CD14-positive monocyte (primary cell): ENCODE measurements at regions not wholly inside any gene's neighbourhood (a gene's known extent, or its start where the extent isn't known, plus 50 kb on each side); places are given as distances from the start of the nearest gene placed in this dataset.

Experiments
- DNase-seq, 3 donors: peaks; one replicate each; pipeline ENCODE4 v3.0.0-alpha.2; 2011 to 2022
- H2AFZ ChIP-seq: 2 replicates; pipeline ENCODE4 v1.6.0; 2012; ENCODE audit warnings: mild to moderate bottlenecking, low read depth, low read length, inconsistent platforms; ENCODE audit not compliant: insufficient read depth, poor library complexity, severe bottlenecking
- H3K27ac ChIP-seq, 2 donors: 1 replicate in 1 of 2; 2 replicates in 1 of 2; pipeline ENCODE4 v1.5.1; 2012 to 2013; ENCODE audit warnings: low read length in 2 of 2, control low read depth in 1 of 2, inconsistent platforms in 1 of 2, low read depth in 1 of 2, mild to moderate bottlenecking in 1 of 2
- H3K27me3 ChIP-seq, 2 donors: one replicate each; pipeline versions ENCODE4 v1.6.0 to v1.6.1; 2011 to 2013; ENCODE audit warnings: low read length in 2 of 2; ENCODE audit not compliant: control insufficient read depth in 2 of 2, insufficient read depth in 2 of 2
- H3K36me3 ChIP-seq, 2 donors: replicated peaks in 1 of 2; 1 replicate in 1 of 2; 2 replicates in 1 of 2; pipeline versions ENCODE4 v1.5.1 to v1.6.1; 2012 to 2013; ENCODE audit warnings: low read length in 2 of 2, control low read depth in 1 of 2, inconsistent platforms in 1 of 2, mild to moderate bottlenecking in 1 of 2; ENCODE audit not compliant: insufficient read depth in 2 of 2, control insufficient read depth in 1 of 2
- H3K4me1 ChIP-seq, 2 donors: 1 replicate in 1 of 2; 2 replicates in 1 of 2; pipeline versions ENCODE4 v1.5.1 to v1.6.1; 2012 to 2013; ENCODE audit warnings: low read length in 2 of 2, control low read depth in 1 of 2, inconsistent platforms in 1 of 2, mild to moderate bottlenecking in 1 of 2, moderate library complexity in 1 of 2; ENCODE audit not compliant: insufficient read depth in 2 of 2, control insufficient read depth in 1 of 2
- H3K4me2 ChIP-seq: replicated peaks from 2 replicates; pipeline ENCODE3; 2012; ENCODE audit warnings: low read length, moderate library complexity, mild to moderate bottlenecking; ENCODE audit not compliant: poor library complexity, severe bottlenecking; ENCODE audit errors: extremely low read depth
- H3K4me3 ChIP-seq, 3 experiments: fragments of 200-600 bp in 1 of 3; sonication (generic) in 1 of 3; replicated peaks in 1 of 3; 1 replicate in 2 of 3; 2 replicates in 1 of 3; pipeline ENCODE4 v1.5.1; 2011 to 2013; ENCODE audit warnings: low read length in 3 of 3, mild to moderate bottlenecking in 3 of 3, control low read depth in 2 of 3, low read depth in 2 of 3, inconsistent platforms in 1 of 3, moderate library complexity in 1 of 3
- H3K79me2 ChIP-seq: 2 replicates; pipeline ENCODE4 v1.6.0; 2012; ENCODE audit warnings: mild to moderate bottlenecking, control low read depth, inconsistent platforms, low read length, moderate library complexity; ENCODE audit not compliant: insufficient read depth
- H3K9ac ChIP-seq: 2 replicates; pipeline ENCODE4 v1.6.0; 2017; ENCODE audit warnings: low read length, mild to moderate bottlenecking; ENCODE audit not compliant: insufficient read depth, poor library complexity, severe bottlenecking
- H3K9me3 ChIP-seq, 2 donors: replicated peaks in 1 of 2; 1 replicate in 1 of 2; 2 replicates in 1 of 2; pipeline versions ENCODE4 v1.5.1 to v1.6.1; 2012 to 2013; ENCODE audit warnings: low read length in 2 of 2, control low read depth in 1 of 2; ENCODE audit not compliant: control insufficient read depth in 1 of 2, insufficient read depth in 1 of 2
- H4K20me1 ChIP-seq: 2 replicates; pipeline ENCODE4 v1.6.0; 2012; ENCODE audit warnings: mild to moderate bottlenecking, low read length, control low read depth, moderate library complexity; ENCODE audit not compliant: insufficient read depth
- H3K27ac Mint-ChIP-seq, 7 donors: one replicate each; pipeline ENCODE4 v1.8.0; 2020; ENCODE audit warnings: mild to moderate bottlenecking in 7 of 7, mixed read lengths in 7 of 7, moderate library complexity in 6 of 7, inconsistent platforms in 2 of 7
- H3K27me3 Mint-ChIP-seq, 3 donors: one replicate each; pipeline ENCODE4 v1.8.0; 2021 to 2022; ENCODE audit warnings: low read depth in 3 of 3, mild to moderate bottlenecking in 3 of 3, mixed read lengths in 3 of 3, moderate library complexity in 3 of 3, inconsistent platforms in 1 of 3
- H3K36me3 Mint-ChIP-seq, 2 donors: one replicate each; pipeline ENCODE4 v1.8.0; 2020; ENCODE audit warnings: mixed read lengths in 2 of 2, inconsistent platforms in 1 of 2, mild to moderate bottlenecking in 1 of 2
- H3K4me1 Mint-ChIP-seq: one replicate; pipeline ENCODE4 v1.8.0; 2020; ENCODE audit warnings: mild to moderate bottlenecking, mixed read lengths
- H3K4me3 Mint-ChIP-seq, 2 donors: one replicate each; pipeline ENCODE4 v1.8.0; 2020; ENCODE audit warnings: mild to moderate bottlenecking in 2 of 2, mixed read lengths in 2 of 2, moderate library complexity in 1 of 2
- H3K9me3 Mint-ChIP-seq, 7 donors: one replicate each; pipeline ENCODE4 v1.8.0; 2020 to 2022; ENCODE audit warnings: mixed read lengths in 7 of 7, mild to moderate bottlenecking in 6 of 7, moderate library complexity in 6 of 7, inconsistent platforms in 2 of 7
- WGBS: methylation state at CpG from one replicate; pipeline ENCODE4 v1.1.5; 2013; ENCODE audit warnings: missing lambda C conversion rate; ENCODE audit not compliant: insufficient coverage; 5-methylcytosine and 5-hydroxymethylcytosine counted together
- intact Hi-C, 2 donors: fragments of 100-400 bp; cut with micrococcal nuclease; formaldehyde crosslinking; loops; one replicate each; pipeline versions ENCODE4 v1.15.0 to v1.15.1; 2023
- TF ChIP-seq, protein P1 (sequence below): fragments of 200-600 bp; IDR thresholded peaks from one replicate; pipeline ENCODE4 v1.8.0; 2022; ENCODE audit warnings: antibody characterized with exemption, mild to moderate bottlenecking

DNA sequence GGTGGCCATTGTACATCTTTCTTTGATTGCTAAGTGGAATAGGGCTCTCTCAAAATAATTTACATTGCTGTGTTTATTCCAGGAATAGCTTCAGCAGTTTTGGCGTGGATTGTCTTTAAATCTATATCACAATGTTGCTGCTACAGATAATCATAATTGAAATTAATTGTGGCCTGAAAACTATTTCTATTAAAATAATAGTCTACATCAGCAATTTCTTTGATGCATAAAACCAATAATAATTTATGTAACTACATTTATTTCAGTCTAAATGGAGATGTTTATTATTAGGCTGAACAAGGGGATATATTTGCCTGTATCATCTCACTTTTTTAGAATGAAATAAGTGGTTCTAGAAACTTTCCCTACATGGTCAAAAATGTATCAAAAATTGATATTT, 456.0 kb upstream of the CTNND2 start:
- H3K36me3 Mint-ChIP-seq: no peaks in the 10 kb centered on the region
- no peak overlapping the region for H3K27ac Mint-ChIP-seq
- no peaks in the 10 kb centered on the region for H4K20me1 ChIP-seq
- H3K4me1 Mint-ChIP-seq: no peaks in the 10 kb centered on the region
- TF ChIP-seq, protein P1, sequence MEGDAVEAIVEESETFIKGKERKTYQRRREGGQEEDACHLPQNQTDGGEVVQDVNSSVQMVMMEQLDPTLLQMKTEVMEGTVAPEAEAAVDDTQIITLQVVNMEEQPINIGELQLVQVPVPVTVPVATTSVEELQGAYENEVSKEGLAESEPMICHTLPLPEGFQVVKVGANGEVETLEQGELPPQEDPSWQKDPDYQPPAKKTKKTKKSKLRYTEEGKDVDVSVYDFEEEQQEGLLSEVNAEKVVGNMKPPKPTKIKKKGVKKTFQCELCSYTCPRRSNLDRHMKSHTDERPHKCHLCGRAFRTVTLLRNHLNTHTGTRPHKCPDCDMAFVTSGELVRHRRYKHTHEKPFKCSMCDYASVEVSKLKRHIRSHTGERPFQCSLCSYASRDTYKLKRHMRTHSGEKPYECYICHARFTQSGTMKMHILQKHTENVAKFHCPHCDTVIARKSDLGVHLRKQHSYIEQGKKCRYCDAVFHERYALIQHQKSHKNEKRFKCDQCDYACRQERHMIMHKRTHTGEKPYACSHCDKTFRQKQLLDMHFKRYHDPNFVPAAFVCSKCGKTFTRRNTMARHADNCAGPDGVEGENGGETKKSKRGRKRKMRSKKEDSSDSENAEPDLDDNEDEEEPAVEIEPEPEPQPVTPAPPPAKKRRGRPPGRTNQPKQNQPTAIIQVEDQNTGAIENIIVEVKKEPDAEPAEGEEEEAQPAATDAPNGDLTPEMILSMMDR: no peak
- DNase-seq: no peak
- H3K27me3 ChIP-seq: no peaks in the 10 kb centered on the region
- no peaks in the 10 kb centered on the region for H3K36me3 ChIP-seq
- peaks cover 0 to 10% (median 5%) of the 10 kb centered on the region in 7 donors for H3K9me3 Mint-ChIP-seq
- H3K4me3 ChIP-seq: no peak overlapping the region
- no peak overlapping the region for H3K4me2 ChIP-seq
- H3K27ac ChIP-seq: no peak overlapping the region
- H3K4me3 Mint-ChIP-seq: no peak overlapping the region
- intact Hi-C loops: no loop called here
- no peak overlapping the region for H3K9ac ChIP-seq
- no CpG with 5 or more reads among the region's 1 CpG for WGBS
- H2AFZ ChIP-seq: no peak overlapping the region
- H3K27me3 Mint-ChIP-seq: no peaks in the 10 kb centered on the region
- H3K4me1 ChIP-seq: no peaks in the 10 kb centered on the region
- H3K9me3 ChIP-seq: peaks cover 0 to 10% of the 10 kb centered on the region in 2 donors
- no peaks in the 10 kb centered on the region for H3K79me2 ChIP-seq

DNA sequence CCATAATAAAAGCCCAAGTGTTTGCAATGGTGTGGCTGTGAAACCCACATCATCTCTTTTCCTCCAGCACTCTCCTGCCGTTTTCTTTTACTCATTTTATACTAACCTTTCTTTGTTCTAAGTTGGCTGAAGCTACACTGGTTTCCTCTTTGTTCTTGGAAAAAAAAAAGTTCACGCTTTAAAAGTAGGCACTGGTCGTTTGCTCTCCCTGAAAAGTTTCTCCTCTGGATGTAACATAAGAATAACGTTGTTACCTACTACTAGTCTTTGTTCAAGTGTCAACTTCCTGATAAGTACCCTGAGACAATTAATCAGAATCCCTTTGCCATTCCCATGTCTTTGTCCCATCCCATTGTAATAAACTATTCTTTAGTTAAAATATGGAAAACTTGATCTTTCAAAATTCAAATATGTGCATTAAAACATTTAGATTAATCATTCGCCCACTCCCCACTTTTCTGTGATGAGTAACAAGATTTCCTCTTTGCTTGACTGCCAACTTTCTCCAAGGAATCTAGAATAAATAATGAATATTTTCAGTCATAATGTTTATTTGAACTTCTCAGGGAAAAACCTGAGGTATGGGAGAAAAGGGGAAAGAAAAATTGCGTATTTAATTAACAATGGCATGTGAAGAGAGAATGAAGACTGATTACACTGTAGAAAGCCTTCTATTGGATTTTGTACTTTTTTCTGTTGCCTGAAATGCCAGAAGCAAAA, 454.3 kb upstream of the CTNND2 start:
- Mint-ChIP-seq H3K27me3 (peaks cover 0 to 1% (median 0%) of the 10 kb centered on the region in 3 donors), H3K9me3 (peaks cover 3 to 11% (median 7%) of the 10 kb centered on the region in 7 donors), H3K36me3 (no peaks in the 10 kb centered on the region), H3K27ac (no peak overlapping the region), H3K4me3 (no peak overlapping the region), H3K4me1 (no peaks in the 10 kb centered on the region)
- intact Hi-C loops: no loop called here
- Histone ChIP-seq H3K4me2 (no peak overlapping the region), H3K27me3 (no peaks in the 10 kb centered on the region), H3K36me3 (no peaks in the 10 kb centered on the region), H2AFZ (no peak overlapping the region), H3K4me1 (no peaks in the 10 kb centered on the region), H3K9ac (no peak overlapping the region), H4K20me1 (no peaks in the 10 kb centered on the region), H3K27ac (no peak overlapping the region), H3K79me2 (no peaks in the 10 kb centered on the region), H3K4me3 (no peak overlapping the region), H3K9me3 (peaks cover 4 to 10% of the 10 kb centered on the region in 2 donors)
- DNase-seq: no peak
- WGBS: no CpG with 5 or more reads among the region's 6 CpGs
- TF ChIP-seq, protein P1: no peak
